GM21515 (cell line): ENCODE measurements at regions not wholly inside any gene's neighbourhood (a gene's known extent, or its start where the extent isn't known, plus 50 kb on each side); places are given as distances from the start of the nearest gene placed in this dataset.

Experiments
- ATAC-seq: cut with Tn5 transposase; IDR thresholded peaks from one replicate; pipeline ENCODE4 v1.9.1; 2021; ENCODE audit not compliant: unreplicated experiment

DNA sequence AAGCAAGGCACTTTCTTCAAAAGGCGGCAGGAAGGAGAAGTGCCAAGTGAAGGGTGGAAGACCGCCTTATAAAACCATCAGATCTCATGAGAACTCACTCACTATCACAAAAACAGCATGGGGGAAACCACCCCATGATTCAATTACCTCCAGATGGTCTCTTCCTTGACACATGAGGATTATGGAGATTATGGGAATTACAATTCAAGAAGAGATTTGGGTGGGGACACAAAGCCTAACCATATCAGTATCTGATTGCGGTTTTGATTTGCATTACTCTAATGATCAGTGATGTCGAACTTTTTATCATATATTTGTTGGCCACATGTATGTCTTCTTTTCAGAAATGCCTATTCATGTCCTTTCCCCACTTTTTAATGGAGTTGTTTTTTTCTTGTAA lies 549.3 kb upstream of the IL12A start:
- no peak for ATAC-seq

DNA sequence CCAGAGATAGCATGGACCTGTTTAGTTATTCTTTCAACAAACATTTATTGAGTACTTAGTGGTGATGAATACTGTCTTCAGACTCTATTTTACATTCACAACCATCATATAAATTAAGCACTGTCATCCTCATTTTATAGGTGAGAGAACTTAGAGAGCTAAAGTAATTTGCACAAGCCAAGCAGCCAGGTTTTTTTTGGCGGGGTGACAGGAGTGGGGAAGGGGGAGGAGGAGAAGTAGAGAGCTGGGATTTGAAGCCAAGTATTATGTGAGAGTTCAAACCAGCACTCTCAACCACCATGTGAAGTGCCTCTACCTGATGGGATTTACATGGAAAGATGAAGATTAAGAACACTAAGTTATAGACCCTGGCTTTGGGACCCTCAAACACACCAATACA lies 547.4 kb upstream of the IL12A start:
- ATAC-seq: no peak

DNA sequence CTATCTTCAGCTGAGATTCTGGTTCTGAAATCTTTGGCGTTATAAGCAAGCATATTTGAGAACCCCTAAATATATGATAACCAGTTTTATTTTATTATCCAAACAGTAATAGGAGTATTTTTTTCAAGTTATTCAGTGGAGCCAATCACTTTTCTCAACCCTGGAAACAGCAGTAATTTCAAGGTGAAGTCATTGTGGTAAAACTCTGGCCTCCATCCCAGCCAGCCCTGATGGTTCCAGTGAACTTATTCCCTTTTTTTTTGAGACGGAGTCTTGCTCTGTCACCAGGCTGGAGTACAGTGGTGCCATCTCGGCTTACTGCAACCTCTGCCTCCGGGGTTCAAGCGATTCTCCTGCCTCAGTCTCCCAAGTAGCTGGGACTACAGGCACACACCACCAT lies 545.4 kb upstream of the IL12A start:
- no peak for ATAC-seq

DNA sequence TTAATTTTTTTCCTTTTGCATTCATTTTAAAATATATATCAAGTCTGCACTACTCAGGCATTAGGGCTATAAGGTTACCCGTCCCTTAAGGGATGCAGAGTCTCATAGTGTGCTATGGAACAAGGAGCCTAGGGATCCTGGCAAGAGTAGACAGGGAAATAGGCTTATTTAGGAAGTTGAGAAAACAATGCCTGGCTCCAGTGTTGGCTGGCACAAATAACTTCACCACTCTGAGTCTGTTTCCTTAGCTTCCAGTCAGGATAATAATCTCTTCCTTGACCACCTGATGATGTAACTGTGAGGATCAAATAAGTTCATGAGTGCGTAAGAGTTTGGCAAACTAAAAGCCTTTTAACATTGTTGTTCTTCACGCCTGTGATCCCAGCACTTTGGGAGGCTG lies 540.8 kb upstream of the IL12A start:
- ATAC-seq: no peak

DNA sequence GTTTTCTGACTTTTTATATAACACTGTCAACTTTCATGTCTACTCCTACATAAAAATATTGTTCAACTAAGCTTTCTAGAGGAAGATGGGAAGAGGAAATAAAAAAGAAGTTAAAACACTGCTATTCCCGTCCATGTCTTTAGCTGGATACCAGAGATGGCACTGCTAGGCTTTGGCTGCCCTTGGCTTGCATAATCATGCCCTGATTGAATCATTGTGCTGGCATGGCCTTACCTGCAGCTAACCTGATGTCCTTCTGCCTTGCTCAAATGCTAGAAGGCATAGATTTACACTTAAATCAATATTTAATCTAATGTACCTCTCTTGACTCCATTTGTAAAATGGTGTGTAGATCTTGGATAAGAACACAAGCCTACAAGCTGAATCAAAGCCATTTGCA lies 539.7 kb upstream of the IL12A start:
- no peak for ATAC-seq

DNA sequence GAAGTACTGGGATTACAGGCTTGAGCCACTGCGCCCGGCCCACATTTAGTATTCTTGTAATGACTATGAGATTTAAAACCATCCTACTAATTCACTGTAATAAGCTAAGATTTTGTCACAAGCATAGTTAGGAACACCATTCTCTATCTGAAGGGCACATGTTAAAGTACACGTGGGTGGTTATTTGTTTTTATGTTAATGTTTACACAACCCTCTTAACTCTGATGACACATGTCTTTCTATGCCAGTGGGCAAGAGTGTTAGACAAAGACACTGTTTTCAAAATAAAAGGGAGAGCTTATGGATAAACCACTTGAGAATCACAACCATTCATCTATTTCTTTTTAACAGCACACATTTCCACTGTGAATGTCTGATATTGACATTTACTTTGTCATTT lies 537.6 kb upstream of the IL12A start:
- no peak for ATAC-seq

GRCh38 chr3:159451482-159451881 lies 537.2 kb upstream of the IL12A start:
- ATAC-seq: no peak

DNA sequence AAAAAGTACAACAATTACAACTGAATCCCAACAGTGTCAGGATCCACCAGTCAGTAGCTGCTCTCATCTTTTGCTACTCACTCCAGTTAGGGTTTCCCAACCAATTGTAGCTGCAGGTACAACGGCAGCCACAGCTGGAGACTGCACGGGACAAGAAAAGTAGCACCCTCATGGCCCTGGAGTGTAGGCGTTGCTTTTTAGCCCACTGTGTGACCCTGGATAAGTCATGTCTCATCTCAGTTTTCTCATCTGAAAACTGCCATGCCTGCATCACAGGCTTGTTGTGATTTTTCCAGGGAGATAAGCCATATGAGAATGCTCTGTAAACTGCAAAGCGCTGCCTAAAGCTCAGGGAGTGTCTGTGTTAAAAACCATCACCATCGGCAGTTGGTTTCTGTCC lies 535.6 kb upstream of the IL12A start:
- no peak for ATAC-seq

- no peak for ATAC-seq
Measured at GRCh38 chr3:159453945-159454344, 534.7 kb upstream of the IL12A start.

- ATAC-seq: no peak
Measured at GRCh38 chr3:159455741-159456181, 532.9 kb upstream of the IL12A start.

DNA sequence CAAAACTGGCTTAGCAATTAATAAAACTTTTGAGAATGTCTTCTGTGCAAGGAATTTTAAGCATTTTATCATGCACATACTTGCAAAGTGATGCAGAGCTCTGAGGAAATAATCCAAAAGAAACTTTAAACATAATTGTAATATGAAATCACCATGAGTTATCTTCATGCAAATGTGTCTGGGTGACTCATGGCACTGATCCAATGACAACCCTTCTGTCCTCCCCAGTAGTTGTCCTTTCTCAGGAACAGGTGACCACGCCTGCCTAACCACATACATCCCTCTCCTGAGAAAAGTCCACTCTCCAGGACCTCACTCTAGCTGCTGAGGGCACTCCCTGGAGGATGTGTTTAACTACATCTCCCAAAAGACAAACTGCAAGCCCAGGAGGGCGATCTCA lies 530.6 kb upstream of the IL12A start:
- ATAC-seq: no peak

DNA sequence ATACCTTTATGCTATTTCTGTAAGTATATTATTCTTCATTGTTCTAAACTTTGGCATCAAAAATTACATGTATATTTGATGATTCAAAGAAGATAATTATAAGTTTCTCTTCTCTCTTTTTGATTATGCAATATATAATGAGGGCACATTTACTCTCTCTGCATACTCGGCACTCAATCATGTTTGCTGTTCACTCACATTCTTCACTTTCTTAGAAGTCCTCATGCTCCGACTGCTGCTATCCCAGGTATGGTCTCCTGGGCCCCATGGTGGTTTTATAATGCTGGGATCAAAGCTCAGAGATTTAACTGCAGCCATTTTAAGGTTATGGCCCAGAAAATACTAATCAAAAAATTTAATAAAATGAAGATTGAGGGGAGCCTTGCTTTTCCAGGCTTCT lies 529.7 kb upstream of the IL12A start:
- no peak for ATAC-seq

GRCh38 chr3:159472611-159473010 lies 516.0 kb upstream of the IL12A start:
- ATAC-seq: no peak

- ATAC-seq: no peak
Measured at GRCh38 chr3:159473206-159473605, 515.4 kb upstream of the IL12A start.

- ATAC-seq: no peak
Measured at GRCh38 chr3:159480046-159480445, 508.6 kb upstream of the IL12A start.

DNA sequence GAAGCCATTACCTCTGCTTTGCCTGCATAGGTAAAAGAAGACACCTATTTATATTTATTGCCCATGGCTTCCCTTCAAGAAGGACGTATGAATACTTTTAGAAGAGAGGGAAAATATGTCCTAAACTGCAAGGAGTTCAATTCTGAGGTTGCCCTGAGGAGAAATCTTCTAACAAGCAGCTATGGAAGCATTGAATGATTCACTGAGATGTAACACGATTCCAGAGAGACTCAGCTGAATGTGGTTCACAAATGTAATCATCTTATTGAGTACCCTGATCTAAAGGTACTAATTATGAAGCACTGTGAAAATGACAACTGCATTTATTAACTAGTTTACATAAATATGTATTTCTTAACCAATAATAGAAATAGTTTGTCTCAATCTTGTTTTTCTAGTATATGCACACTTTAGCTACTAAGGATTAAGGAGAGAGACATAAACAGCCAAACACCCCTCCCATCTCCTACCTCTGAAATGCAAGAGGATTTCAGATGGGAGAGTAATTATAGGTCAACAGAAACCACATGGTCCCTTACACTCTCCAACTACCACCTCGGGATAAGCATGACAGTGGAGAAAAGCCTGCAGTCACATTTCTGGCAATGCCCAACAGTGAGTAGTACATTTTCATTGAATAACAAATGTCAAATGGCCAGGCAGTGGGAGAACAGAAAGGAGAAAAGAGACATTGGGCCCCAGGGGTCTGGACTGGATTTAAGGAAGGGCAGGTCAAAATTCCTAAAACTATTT lies 506.2 kb upstream of the IL12A start:
- ATAC-seq: no peak

DNA sequence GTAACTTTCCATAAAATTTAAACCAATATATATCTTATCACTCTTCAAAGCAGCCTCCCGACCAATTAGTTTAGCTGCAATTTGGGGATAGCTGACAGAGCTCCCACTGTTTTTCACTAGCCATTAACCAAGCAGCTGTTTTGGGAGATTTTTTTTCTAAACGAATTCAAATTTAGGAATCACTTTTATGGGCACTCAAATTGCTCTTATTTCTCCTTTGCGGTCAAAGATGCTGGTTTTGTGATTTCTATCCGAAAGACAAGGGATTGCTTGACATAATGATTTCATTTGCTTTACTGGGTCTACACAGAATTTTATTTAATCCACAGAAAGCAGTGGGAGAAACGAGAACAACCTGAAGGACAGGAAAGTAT lies 505.7 kb upstream of the IL12A start:
- ATAC-seq: no peak

GRCh38 chr3:159486580-159486979 lies 502.1 kb upstream of the IL12A start:
- ATAC-seq: no peak

GRCh38 chr3:159487304-159487703 lies 501.3 kb upstream of the IL12A start:
- no peak for ATAC-seq

DNA sequence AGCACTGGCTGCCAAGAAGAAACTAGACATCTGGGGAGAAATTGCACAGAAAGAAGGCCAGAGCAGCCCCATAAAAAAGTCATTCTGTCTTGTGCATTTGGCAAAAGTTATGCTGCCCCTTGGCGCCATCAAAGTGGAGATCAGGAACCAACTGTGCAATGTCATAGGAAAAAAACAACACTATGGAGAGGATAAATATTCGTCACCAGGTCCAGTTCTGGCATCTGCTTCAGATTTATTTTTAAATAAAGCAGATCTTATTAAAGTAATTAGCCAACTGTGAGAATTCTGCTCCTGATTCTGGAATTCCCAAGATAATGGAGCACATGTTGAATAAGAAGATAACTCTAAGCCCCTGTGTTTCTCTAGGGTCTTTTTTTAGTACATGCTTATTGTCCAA lies 500.0 kb upstream of the IL12A start:
- ATAC-seq: no peak

DNA sequence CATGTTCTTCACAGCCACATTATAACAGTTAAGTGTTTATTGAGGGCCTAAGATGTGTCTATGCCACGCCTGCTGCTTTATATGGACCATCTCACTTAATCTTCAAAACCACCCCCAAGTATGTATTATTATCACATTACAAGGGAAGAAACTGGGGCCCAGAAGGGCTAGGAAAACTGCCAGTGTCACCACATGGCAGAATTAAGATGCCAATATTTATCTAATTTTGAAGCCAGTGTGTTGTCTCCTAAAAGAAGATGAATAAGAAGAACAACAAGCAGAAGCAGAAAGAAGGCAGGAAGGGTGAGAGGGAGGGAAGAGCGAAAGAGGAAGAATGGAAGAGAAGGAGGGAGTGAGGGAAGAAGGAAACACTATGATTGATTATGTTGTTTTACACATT lies 491.3 kb upstream of the IL12A start:
- no peak for ATAC-seq

GRCh38 chr3:159499031-159499793 lies 489.4 kb upstream of the IL12A start:
- no peak for ATAC-seq

GRCh38 chr3:159501029-159501428 lies 487.6 kb upstream of the IL12A start:
- no peak for ATAC-seq
